GM12865 (cell line): ENCODE measurements at regions not wholly inside any gene's neighbourhood (a gene's known extent, or its start where the extent isn't known, plus 50 kb on each side); places are given as distances from the start of the nearest gene placed in this dataset.
"Not testable (repeated sequence)": the region's sequence is repeated elsewhere in the genome, so short reads cannot be mapped to it uniquely, and the experiment has no call there.

ENCODE experiments used
- DNase-seq: peaks from one replicate; pipeline ENCODE4 v3.0.0; 2010; ENCODE audit warnings: low read depth
- H3K4me3 ChIP-seq: 2 replicates; pipeline ENCODE4 v1.5.1; 2011; ENCODE audit warnings: mild to moderate bottlenecking, low read depth, low read length, control low read depth
- CTCF ChIP-seq: IDR thresholded peaks from 2 replicates; pipeline ENCODE4 v1.5.1; 2011; ENCODE audit warnings: low read length, control low read depth, low read depth, inconsistent platforms; ENCODE audit not compliant: insufficient read depth; ENCODE audit errors: missing control alignments

GRCh38 chr16:85243308-85243707, 131.0 kb upstream of the CIBAR2 start:
- no peak overlapping the region for H3K4me3 ChIP-seq
- no peak for DNase-seq
- TF ChIP-seq CTCF, result no peak

- DNase-seq, result not testable (repeated sequence)
Measured at GRCh38 chr16:85244452-85244851, 132.2 kb upstream of the CIBAR2 start.

GRCh38 chr16:85245307-85246172, 133.3 kb upstream of the CIBAR2 start:
- DNase-seq, result peak; percentile 64
- no peak overlapping the region for H3K4me3 ChIP-seq
- peak; percentile 90 for TF ChIP-seq CTCF

More at GRCh38 chr16:85244452-85244851, 132.2 kb upstream of the CIBAR2 start:
- H3K4me3 ChIP-seq, result not testable (repeated sequence)

GRCh38 chr16:85246473-85246872, 134.2 kb upstream of the CIBAR2 start:
- no peak overlapping the region for H3K4me3 ChIP-seq
- no peak for TF ChIP-seq CTCF
- no peak for DNase-seq

- TF ChIP-seq CTCF, result no peak
- H3K4me3 ChIP-seq, result no peak overlapping the region
Measured at GRCh38 chr16:85246973-85247372, 134.7 kb upstream of the CIBAR2 start.

GRCh38 chr16:85248342-85248741, 136.1 kb upstream of the CIBAR2 start:
- DNase-seq, result no peak

More at GRCh38 chr16:85246973-85247372, 134.7 kb upstream of the CIBAR2 start:
- DNase-seq, result no peak

GRCh38 chr16:85248857-85249256, 136.6 kb upstream of the CIBAR2 start:
- no peak for TF ChIP-seq CTCF
- no peak overlapping the region for H3K4me3 ChIP-seq
- no peak for DNase-seq

More at GRCh38 chr16:85248342-85248741, 136.1 kb upstream of the CIBAR2 start:
- no peak for TF ChIP-seq CTCF
- H3K4me3 ChIP-seq, result no peak overlapping the region
